K562 (cell line): ENCODE measurements at regions not wholly inside any gene's neighbourhood (a gene's known extent, or its start where the extent isn't known, plus 50 kb on each side); places are given as distances from the start of the nearest gene placed in this dataset.

ENCODE experiments used
- ATAC-seq: fragments of 200-7000 bp; cut with Tn5 transposase; 3 replicates; pipeline ENCODE4 v1.9.1; 2020; ENCODE audit warnings: moderate library complexity
- BruUV-seq: library from RNA; stranded (reverse); fragments of 400-500 nt; replicated peaks from 2 replicates; lab custom pipeline; 2021; lab: Mats Ljungman, UMichigan
- CTCF ChIA-PET: fragments of 300-600 bp; formaldehyde crosslinking; extraction: SDS; loops from one replicate; lab custom pipeline; 2021; ENCODE audit warnings: low intra/inter-chr PET ratio; lab: Yijun Ruan, JAX
- POLR2A ChIA-PET: fragments of 300-600, 350-650 bp; sonication (Branson Sonifier 250); formaldehyde crosslinking; extraction: SDS; loops from one replicate; lab custom pipeline; 2021; ENCODE audit warnings: antibody characterized with exemption, inconsistent platforms; lab: Yijun Ruan, JAX
- DNase-seq, 4 experiments: peaks; one replicate each; pipeline versions ENCODE4 v3.0.0 to v3.0.0-alpha.2; 2011 to 2018; ENCODE audit warnings: low spot score in 3 of 4, mixed read lengths in 3 of 4; ENCODE audit errors: extremely low read depth in 1 of 4
- FAIRE-seq: peaks from 2 replicates; lab custom pipeline; 2011; peaks lifted over from hg19 to GRCh38; lab: Jason Lieb, UNC
- H2AFZ ChIP-seq: 2 replicates; pipeline ENCODE4 v1.6.0; 2011; ENCODE audit warnings: low read depth, low read length, control low read depth, inconsistent platforms
- H3K27ac ChIP-seq: fragments of 200-600 bp; 3 replicates; pipeline ENCODE4 v1.8.0; 2011; ENCODE audit warnings: low read depth, mild to moderate bottlenecking, control low read depth, inconsistent platforms, low read length, moderate library complexity, mixed read lengths; ENCODE audit errors: extremely low read depth
- H3K27me3 ChIP-seq, 2 experiments: fragments of 300-600 bp in 1 of 2; 2 replicates in 1 of 2; 3 replicates in 1 of 2; pipeline versions ENCODE4 v1.6.0 to v1.8.0; 2011; ENCODE audit warnings: inconsistent platforms in 2 of 2, low read length in 2 of 2, mild to moderate bottlenecking in 1 of 2, mixed read lengths in 1 of 2, moderate library complexity in 1 of 2; ENCODE audit not compliant: control insufficient read depth in 2 of 2, insufficient read depth in 2 of 2
- H3K36me3 ChIP-seq: fragments of 300-600 bp; 3 replicates; pipeline ENCODE4 v1.8.0; 2011; ENCODE audit warnings: mild to moderate bottlenecking, low read length, inconsistent platforms; ENCODE audit not compliant: control insufficient read depth, insufficient read depth
- H3K4me1 ChIP-seq, 2 experiments: fragments of 200-600 bp in 1 of 2; replicated peaks in 1 of 2; 2 replicates in 1 of 2; 3 replicates in 1 of 2; pipeline versions ENCODE4 v1.5.1 to v1.8.0; 2011; ENCODE audit warnings: inconsistent platforms in 2 of 2, low read length in 2 of 2, mild to moderate bottlenecking in 1 of 2, mixed read lengths in 1 of 2, moderate library complexity in 1 of 2; ENCODE audit not compliant: control insufficient read depth in 2 of 2, insufficient read depth in 2 of 2
- H3K4me2 ChIP-seq: 2 replicates; pipeline ENCODE4 v1.6.1; 2011; ENCODE audit warnings: low read length, control low read depth, inconsistent platforms, mixed read lengths; ENCODE audit not compliant: insufficient read depth
- H3K4me3 ChIP-seq: fragments of 200-600 bp; sonication (generic), shearing (Covaris generic); 2 replicates; pipeline ENCODE4 v1.5.1; 2016; ENCODE audit warnings: control low read depth, inconsistent platforms
- H3K79me2 ChIP-seq: fragments of 200-600 bp; 3 replicates; pipeline ENCODE4 v1.8.0; 2011; ENCODE audit warnings: low read length, inconsistent platforms; ENCODE audit not compliant: control insufficient read depth, insufficient read depth
- H3K9ac ChIP-seq, 2 experiments: 2 replicates each; pipeline versions ENCODE4 v1.6.0 to v1.6.1; 2011; ENCODE audit warnings: low read depth in 2 of 2, low read length in 2 of 2, control low read depth in 1 of 2, inconsistent platforms in 1 of 2, mild to moderate bottlenecking in 1 of 2, mixed read lengths in 1 of 2; ENCODE audit not compliant: insufficient read depth in 1 of 2
- H3K9me1 ChIP-seq: one replicate; pipeline ENCODE4 v1.6.0; 2011; ENCODE audit warnings: inconsistent platforms, mild to moderate bottlenecking, low read length, moderate library complexity; ENCODE audit not compliant: control insufficient read depth, insufficient read depth
- H3K9me3 ChIP-seq: replicated peaks from 2 replicates; pipeline ENCODE4 v1.5.1; 2011; ENCODE audit warnings: low read depth, low read length, inconsistent platforms; ENCODE audit not compliant: control insufficient read depth, insufficient read depth
- H4K20me1 ChIP-seq: replicated peaks from 2 replicates; pipeline ENCODE4 v1.6.1; 2011; ENCODE audit warnings: low read length, inconsistent platforms, mixed read lengths; ENCODE audit not compliant: control insufficient read depth, insufficient read depth
- ARID3B ChIP-seq: fragments of 250-450 bp; sonication (Bioruptor Pico); IDR thresholded peaks from 2 replicates; pipeline ENCODE4 v1.4.0; 2020; ENCODE audit warnings: borderline replicate concordance
- BRCA1 ChIP-seq, 2 experiments: fragments of 450-650 bp in 1 of 2; sonication (generic) in 1 of 2; formaldehyde crosslinking in 1 of 2; IDR thresholded peaks; 2 replicates each; pipeline versions ENCODE4 v1.5.0 to v1.6.1; 2017 to 2020; ENCODE audit warnings: mild to moderate bottlenecking in 1 of 2, missing genetic modification reagents in 1 of 2
- CREB3 ChIP-seq: fragments of 450-650 bp; conservative IDR thresholded peaks from 2 replicates; pipeline ENCODE4 v1.6.1; 2016; ENCODE audit warnings: missing genetic modification characterization, low read depth, mild to moderate bottlenecking, missing compliant biosample characterization, moderate library complexity
- ERF ChIP-seq: fragments of 450-650 bp; formaldehyde crosslinking; IDR thresholded peaks from 2 replicates; pipeline ENCODE4 v1.4.0; 2020; ENCODE audit warnings: mild to moderate bottlenecking, mixed read lengths
- EZH2 ChIP-seq: IDR thresholded peaks from 2 replicates; pipeline ENCODE4 v1.6.1; 2012; ENCODE audit warnings: low read depth, mild to moderate bottlenecking, inconsistent platforms, low read length, borderline replicate concordance
- NR2C1 ChIP-seq, 2 experiments: fragments of 450-650 bp; IDR thresholded peaks; 2 replicates each; pipeline ENCODE4 v1.6.1; 2017; ENCODE audit warnings: mild to moderate bottlenecking in 2 of 2, antibody characterized with exemption in 1 of 2, inconsistent platforms in 1 of 2, missing compliant biosample characterization in 1 of 2, missing genetic modification characterization in 1 of 2
- PATZ1 ChIP-seq: fragments of 250-450 bp; sonication (Bioruptor Pico); IDR thresholded peaks from 2 replicates; pipeline ENCODE4 v1.5.0; 2020; ENCODE audit warnings: mild to moderate bottlenecking, borderline replicate concordance
- SMARCE1 ChIP-seq: fragments of 450-650 bp; IDR thresholded peaks from 2 replicates; pipeline ENCODE4 v1.7.1; 2016; ENCODE audit warnings: mild to moderate bottlenecking
- ZNF282 ChIP-seq: sonication (generic); formaldehyde crosslinking; IDR thresholded peaks from 2 replicates; pipeline ENCODE4 v1.8.1; 2023; ENCODE audit warnings: missing genetic modification reagents
- ZNF77 ChIP-seq: fragments of 250-450 bp; sonication (Bioruptor Pico); IDR thresholded peaks from 2 replicates; pipeline ENCODE4 v1.5.0; 2020
- WGBS: fragments of 100-300 bp; shearing (Covaris generic); methylation state at CpG from one replicate; pipeline ENCODE4 v1.1.6; 2016; ENCODE audit warnings: low coverage, mixed read lengths; ENCODE audit not compliant: insufficient coverage; ENCODE audit errors: missing lambda C conversion rate; 5-methylcytosine and 5-hydroxymethylcytosine counted together
- in situ Hi-C: fragments of 300-500 bp; cut with MboI; formaldehyde crosslinking; loops from 4 replicates; pipeline ENCODE4 v1.15.0; 2018; ENCODE audit warnings: inconsistent platforms, mixed read lengths
- intact Hi-C: fragments of 100-400 bp; cut with micrococcal nuclease; formaldehyde crosslinking; loops from 2 replicates; pipeline ENCODE4 v1.14.2; 2022
- TF ChIP-seq, protein P1 (sequence below): fragments of 250-450 bp; sonication (Bioruptor Pico); IDR thresholded peaks from 2 replicates; pipeline ENCODE4 v1.9.0; 2021; ENCODE audit warnings: mild to moderate bottlenecking, inconsistent platforms
- TF ChIP-seq, protein P2 (sequence below): fragments of 250-450 bp; sonication (Bioruptor Pico); IDR thresholded peaks from 2 replicates; pipeline ENCODE4 v1.8.0; 2022; ENCODE audit warnings: inconsistent platforms, mild to moderate bottlenecking, moderate library complexity, borderline replicate concordance

GRCh38 chr21:35637431-35637830, 422.9 kb downstream of the SETD4 start (continued):
- TF ChIP-seq ARID3B = no peak

DNA sequence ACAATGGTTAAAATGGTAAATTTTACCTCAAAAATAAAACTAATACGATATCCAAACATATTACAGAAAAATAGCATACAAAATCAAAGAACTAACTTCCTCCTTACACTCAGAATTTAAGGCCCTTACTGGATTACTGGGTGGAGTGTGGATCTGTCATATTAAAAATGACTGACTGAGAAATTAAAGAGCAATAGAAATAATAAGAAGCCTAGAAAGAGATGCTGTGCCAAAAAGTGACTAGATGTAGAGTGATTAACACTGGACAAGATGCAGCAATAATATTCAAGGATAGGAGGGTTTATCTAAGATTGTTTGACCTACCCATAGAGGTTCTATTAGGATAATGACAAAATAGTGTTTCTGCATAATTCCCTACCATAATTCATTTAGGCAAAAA, 424.3 kb downstream of the SETD4 start:
- Histone ChIP-seq H3K9me3 (no peaks in the 10 kb centered on the region), H3K9ac (no peak overlapping the region), H3K79me2 (no peaks in the 10 kb centered on the region), H3K4me2 (no peak overlapping the region), H3K36me3 (no peaks in the 10 kb centered on the region), H3K4me1 (no peaks in the 10 kb centered on the region), H3K27ac (no peak overlapping the region), H2AFZ (no peak overlapping the region), H3K27me3 (peaks cover 17 to 21% of the 10 kb centered on the region in 2 experiments; a peak in 4 of 5 replicates), H4K20me1 (no peaks in the 10 kb centered on the region), H3K9me1 (no peaks in the 10 kb centered on the region), H3K4me3 (no peak overlapping the region)
- ATAC-seq = no peak
- DNase-seq = no peak
- intact Hi-C loops = no loop called here
- CTCF ChIA-PET = no interaction called here
- 0% methylated on average over 1 of the region's 1 CpG for WGBS
- FAIRE-seq = no peak
- no peak for TF ChIP-seq CREB3
- TF ChIP-seq NR2C1 (IDR thresholded peaks at IDR 0.05) = no peak
- TF ChIP-seq NR2C1 (tag; IDR thresholded peaks at IDR 0.05) = no peak
- no peak for TF ChIP-seq SMARCE1
- TF ChIP-seq, protein P1, sequence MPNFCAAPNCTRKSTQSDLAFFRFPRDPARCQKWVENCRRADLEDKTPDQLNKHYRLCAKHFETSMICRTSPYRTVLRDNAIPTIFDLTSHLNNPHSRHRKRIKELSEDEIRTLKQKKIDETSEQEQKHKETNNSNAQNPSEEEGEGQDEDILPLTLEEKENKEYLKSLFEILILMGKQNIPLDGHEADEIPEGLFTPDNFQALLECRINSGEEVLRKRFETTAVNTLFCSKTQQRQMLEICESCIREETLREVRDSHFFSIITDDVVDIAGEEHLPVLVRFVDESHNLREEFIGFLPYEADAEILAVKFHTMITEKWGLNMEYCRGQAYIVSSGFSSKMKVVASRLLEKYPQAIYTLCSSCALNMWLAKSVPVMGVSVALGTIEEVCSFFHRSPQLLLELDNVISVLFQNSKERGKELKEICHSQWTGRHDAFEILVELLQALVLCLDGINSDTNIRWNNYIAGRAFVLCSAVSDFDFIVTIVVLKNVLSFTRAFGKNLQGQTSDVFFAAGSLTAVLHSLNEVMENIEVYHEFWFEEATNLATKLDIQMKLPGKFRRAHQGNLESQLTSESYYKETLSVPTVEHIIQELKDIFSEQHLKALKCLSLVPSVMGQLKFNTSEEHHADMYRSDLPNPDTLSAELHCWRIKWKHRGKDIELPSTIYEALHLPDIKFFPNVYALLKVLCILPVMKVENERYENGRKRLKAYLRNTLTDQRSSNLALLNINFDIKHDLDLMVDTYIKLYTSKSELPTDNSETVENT (CRISPR knock-in tag) = no peak
- TF ChIP-seq BRCA1 (IDR thresholded peaks at IDR 0.05) = no peak
- TF ChIP-seq BRCA1 (CRISPR knock-in tag; IDR thresholded peaks at IDR 0.05) = no peak
- TF ChIP-seq, protein P2, sequence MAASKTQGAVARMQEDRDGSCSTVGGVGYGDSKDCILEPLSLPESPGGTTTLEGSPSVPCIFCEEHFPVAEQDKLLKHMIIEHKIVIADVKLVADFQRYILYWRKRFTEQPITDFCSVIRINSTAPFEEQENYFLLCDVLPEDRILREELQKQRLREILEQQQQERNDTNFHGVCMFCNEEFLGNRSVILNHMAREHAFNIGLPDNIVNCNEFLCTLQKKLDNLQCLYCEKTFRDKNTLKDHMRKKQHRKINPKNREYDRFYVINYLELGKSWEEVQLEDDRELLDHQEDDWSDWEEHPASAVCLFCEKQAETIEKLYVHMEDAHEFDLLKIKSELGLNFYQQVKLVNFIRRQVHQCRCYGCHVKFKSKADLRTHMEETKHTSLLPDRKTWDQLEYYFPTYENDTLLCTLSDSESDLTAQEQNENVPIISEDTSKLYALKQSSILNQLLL (CRISPR knock-in tag) = no peak
- no peak for TF ChIP-seq ERF (CRISPR knock-in tag)
- TF ChIP-seq PATZ1 = no peak
- no peak for TF ChIP-seq EZH2
- TF ChIP-seq ZNF77 (CRISPR knock-in tag) = no peak
- TF ChIP-seq ZNF282 (CRISPR knock-in tag) = no peak
- in situ Hi-C loops = no loop called here
- BruUV-seq = no TSS peak
- POLR2A ChIA-PET = no interaction called here
